Stimulated activated CD8-positive, alpha-beta memory T cell treated with anti-CD3 and anti-CD28 coated beads, Interleukin-2, amount 100 ng/mL, for 48 hours (primary cell): ENCODE measurements at regions not wholly inside any gene's neighbourhood (a gene's known extent, or its start where the extent isn't known, plus 50 kb on each side); places are given as distances from the start of the nearest gene placed in this dataset.
"Not testable (repeated sequence)": the region's sequence is repeated elsewhere in the genome, so short reads cannot be mapped to it uniquely, and the experiment has no call there.

ENCODE experiments used
- DNase-seq, 2 donors: peaks; one replicate each; pipeline ENCODE4 v3.0.0-alpha.2; 2020; ENCODE audit warnings: low read depth in 2 of 2

GRCh38 chr1:221025956-221026355 is 146.7 kb downstream of the HLX start:
- DNase-seq: no peak

- DNase-seq: no peak
Measured at GRCh38 chr1:221029981-221030649, 150.9 kb downstream of the HLX start.

- no peak for DNase-seq
Measured at GRCh38 chr1:221030990-221031389, 151.7 kb downstream of the HLX start.

- DNase-seq: no peak
Measured at GRCh38 chr1:221031458-221032203, 152.4 kb downstream of the HLX start.

GRCh38 chr1:221032204-221032585 is 153.0 kb downstream of the HLX start:
- no peak for DNase-seq

- no peak for DNase-seq
Measured at GRCh38 chr1:221032637-221033280, 153.5 kb downstream of the HLX start.

GRCh38 chr1:221035662-221036153 is 156.5 kb downstream of the HLX start:
- no peak for DNase-seq

- no peak for DNase-seq
Measured at GRCh38 chr1:221039616-221040015, 160.4 kb downstream of the HLX start.

- DNase-seq: no peak
Measured at GRCh38 chr1:221040101-221040500, 160.9 kb downstream of the HLX start.

- DNase-seq: no peak
Measured at GRCh38 chr1:221040691-221041285, 161.5 kb downstream of the HLX start.

GRCh38 chr1:221044538-221044937 is 165.3 kb downstream of the HLX start:
- no peak for DNase-seq

- DNase-seq: no peak
Measured at GRCh38 chr1:221045151-221045550, 165.9 kb downstream of the HLX start.

GRCh38 chr1:221045842-221046831 is 166.9 kb downstream of the HLX start:
- DNase-seq: no peak

- not testable (repeated sequence) for DNase-seq
Measured at GRCh38 chr1:221051391-221051790, 172.1 kb downstream of the HLX start.

GRCh38 chr1:221053889-221054288 is 174.6 kb downstream of the HLX start:
- DNase-seq: no peak

- no peak for DNase-seq
Measured at GRCh38 chr1:221059506-221059905, 180.3 kb downstream of the HLX start.

GRCh38 chr1:221063651-221064050 is 184.4 kb downstream of the HLX start:
- no peak for DNase-seq

- no peak for DNase-seq
Measured at GRCh38 chr1:221066351-221067001, 187.2 kb downstream of the HLX start.

GRCh38 chr1:221067721-221068120 is 188.5 kb downstream of the HLX start:
- no peak for DNase-seq

GRCh38 chr1:221069178-221069903 is 190.1 kb downstream of the HLX start:
- no peak for DNase-seq
